HCT116 (cell line): ENCODE measurements at regions not wholly inside any gene's neighbourhood (a gene's known extent, or its start where the extent isn't known, plus 50 kb on each side); places are given as distances from the start of the nearest gene placed in this dataset.
A peak's percentile ranks its signal among the peaks of the same experiment; 100 is the strongest.

ENCODE experiments used
- ATAC-seq: fragments of 200-7000 bp; cut with Tn5 transposase; 2 replicates; pipeline ENCODE4 v1.9.1; 2020; ENCODE audit warnings: mild to moderate bottlenecking, moderate library complexity
- BruUV-seq: library from RNA; stranded (reverse); fragments of 400-500 nt; replicated peaks from 2 replicates; lab custom pipeline; 2021; lab: Mats Ljungman, UMichigan
- CTCF ChIA-PET: fragments of 300-600 bp; sonication (Branson Sonifier 250); formaldehyde crosslinking; loops from one replicate; lab custom pipeline; 2021; ENCODE audit warnings: antibody characterized with exemption; lab: Charles Lee
- POLR2A ChIA-PET: fragments of 300-600, 350-600 bp; sonication (Branson Sonifier 250); formaldehyde crosslinking; loops from one replicate; lab custom pipeline; 2021; ENCODE audit warnings: antibody characterized with exemption; lab: Charles Lee
- RAD21 ChIA-PET, 2 experiments: fragments of 300-600 bp; sonication (Branson Sonifier 250); formaldehyde crosslinking; loops; one replicate each; lab custom pipeline; 2023; ENCODE audit warnings: low total read pairs in 2 of 2; ENCODE audit not compliant: uncharacterized antibody in 2 of 2, unreplicated experiment in 2 of 2, low non-redundant PET in 1 of 2; lab: Charles Lee
- DNase-seq: peaks from one replicate; pipeline ENCODE4 v3.0.0-alpha.2; 2010; ENCODE audit warnings: low read depth, low spot score
- H2AFZ ChIP-seq: fragments of 200-600 bp; shearing (Covaris generic), sonication (generic); 2 replicates; pipeline ENCODE4 v1.6.1; 2017; ENCODE audit warnings: low read depth, mixed run types, mixed read lengths, antibody characterized with exemption, low read length; ENCODE audit not compliant: poor library complexity, severe bottlenecking
- H3K27ac ChIP-seq: 2 replicates; pipeline ENCODE4 v1.5.1; 2012; ENCODE audit warnings: low read depth, low read length
- H3K27me3 ChIP-seq: fragments of 200-600 bp; sonication (generic); 2 replicates; pipeline ENCODE4 v1.6.1; 2016; ENCODE audit warnings: mixed run types, low read length, mixed read lengths; ENCODE audit not compliant: insufficient read depth
- H3K36me3 ChIP-seq, 2 experiments: fragments of 200-500 bp in 1 of 2; fragments of 200-600 bp in 1 of 2; sonication (Bioruptor generic) in 1 of 2; sonication (generic) in 1 of 2; 2 replicates each; pipeline versions ENCODE4 v1.5.1 to v1.6.1; 2014 to 2016; ENCODE audit warnings: low read length in 2 of 2, inconsistent platforms in 1 of 2, mixed read lengths in 1 of 2, mixed run types in 1 of 2; ENCODE audit not compliant: insufficient read depth in 2 of 2, control insufficient read depth in 1 of 2
- H3K4me1 ChIP-seq, 2 experiments: fragments of 200-600 bp in 1 of 2; sonication (generic) in 1 of 2; 2 replicates each; pipeline versions ENCODE4 v1.5.1 to v1.6.1; 2012 to 2017; ENCODE audit warnings: low read length in 2 of 2, inconsistent platforms in 1 of 2, mild to moderate bottlenecking in 1 of 2, mixed read lengths in 1 of 2, mixed run types in 1 of 2, moderate library complexity in 1 of 2; ENCODE audit not compliant: insufficient read depth in 2 of 2, control insufficient read depth in 1 of 2
- H3K4me2 ChIP-seq: fragments of 200-600 bp; sonication (generic); 2 replicates; pipeline ENCODE4 v1.6.1; 2017; ENCODE audit warnings: mixed run types, low read length, mixed read lengths
- H3K4me3 ChIP-seq, 2 experiments: fragments of 200-600 bp in 1 of 2; sonication (generic) in 1 of 2; replicated peaks in 1 of 2; 2 replicates each; pipeline ENCODE4 v1.5.1; 2011 to 2016; ENCODE audit warnings: low read length in 2 of 2, control low read depth in 1 of 2, low read depth in 1 of 2, mild to moderate bottlenecking in 1 of 2, mixed read lengths in 1 of 2, mixed run types in 1 of 2
- H3K79me2 ChIP-seq: fragments of 200-600 bp; sonication (generic); 2 replicates; pipeline ENCODE4 v1.6.1; 2017; ENCODE audit warnings: mild to moderate bottlenecking, mixed run types, low read length, moderate library complexity, mixed read lengths; ENCODE audit not compliant: insufficient read depth
- H3K9ac ChIP-seq: fragments of 200-600 bp; sonication (generic); 2 replicates; pipeline ENCODE4 v1.6.1; 2016; ENCODE audit warnings: low read length, mixed read lengths
- H3K9me2 ChIP-seq: fragments of 200-600 bp; sonication (generic), shearing (Covaris generic); 2 replicates; pipeline ENCODE4 v1.6.1; 2017; ENCODE audit warnings: mixed run types, mild to moderate bottlenecking, moderate library complexity; ENCODE audit not compliant: insufficient read depth
- H3K9me3 ChIP-seq, 2 experiments: fragments of 200-500 bp in 1 of 2; fragments of 200-600 bp in 1 of 2; sonication (Bioruptor generic) in 1 of 2; sonication (generic) in 1 of 2; 2 replicates each; pipeline ENCODE4 v1.6.1; 2014 to 2017; ENCODE audit warnings: low read length in 2 of 2, mixed read lengths in 2 of 2, inconsistent platforms in 1 of 2, low read depth in 1 of 2, mild to moderate bottlenecking in 1 of 2, mixed run types in 1 of 2, moderate library complexity in 1 of 2; ENCODE audit not compliant: control insufficient read depth in 1 of 2, insufficient read depth in 1 of 2
- H4K20me1 ChIP-seq: fragments of 200-600 bp; sonication (generic), shearing (Covaris generic); 2 replicates; pipeline ENCODE4 v1.6.1; 2017; ENCODE audit warnings: mixed run types, mild to moderate bottlenecking, moderate library complexity; ENCODE audit not compliant: insufficient read depth
- CBX3 ChIP-seq: IDR thresholded peaks from 2 replicates; pipeline ENCODE4 v1.6.1; 2012; ENCODE audit warnings: low read depth
- CEBPB ChIP-seq: IDR thresholded peaks from 2 replicates; pipeline ENCODE4 v1.6.1; 2012; ENCODE audit warnings: low read depth
- EZH2 ChIP-seq: fragments of 200-600 bp; sonication (generic); IDR thresholded peaks from 2 replicates; pipeline ENCODE4 v1.6.1; 2017; ENCODE audit warnings: antibody characterized with exemption, mixed run types
- EZH2phosphoT487 ChIP-seq: fragments of 200-600 bp; IDR thresholded peaks from 2 replicates; pipeline ENCODE4 v1.6.1; 2018; ENCODE audit warnings: antibody characterized with exemption, borderline replicate concordance
- POLR2A ChIP-seq: IDR thresholded peaks from 2 replicates; pipeline ENCODE4 v1.7.0; 2011; ENCODE audit warnings: borderline replicate concordance; ENCODE audit not compliant: insufficient read depth, insufficient read length; ENCODE audit errors: extremely low read depth
- YY1 ChIP-seq: IDR thresholded peaks from 2 replicates; pipeline ENCODE4 v1.6.1; 2011; ENCODE audit warnings: low read length, low read depth, moderate library complexity, mild to moderate bottlenecking; ENCODE audit not compliant: insufficient replicate concordance; ENCODE audit errors: extremely low read depth
- intact Hi-C: fragments of 100-400 bp; cut with micrococcal nuclease; formaldehyde crosslinking; loops from 2 replicates; pipeline ENCODE4 v1.10.0; 2022
- TF ChIP-seq, protein P1 (sequence below): IDR thresholded peaks from 2 replicates; pipeline ENCODE4 v1.6.1; 2012; ENCODE audit warnings: low read depth
- TF ChIP-seq, protein P2 (sequence below): IDR thresholded peaks from 2 replicates; pipeline ENCODE4 v1.6.1; 2012

GRCh38 chr2:190783513-190784263 is 96.9 kb upstream of the GLS start:
- no peaks in the 10 kb centered on the region; a peak in 1 of 4 replicates for H3K9me3 ChIP-seq
- no peak overlapping the region for H3K4me2 ChIP-seq
- no TSS peak for BruUV-seq
- no peaks in the 10 kb centered on the region for H4K20me1 ChIP-seq
- ATAC-seq (no peak), DNase-seq (no peak)
- no peak overlapping the region for H3K9ac ChIP-seq
- H3K4me3 ChIP-seq = no peak overlapping the region
- no peaks in the 10 kb centered on the region for H3K9me2 ChIP-seq
- intact Hi-C loops = loop anchor here (10.0 kb wide), 2 partner anchors 101 to 741 kb away; partner anchors contain the start of gene GLS
- H3K79me2 ChIP-seq = no peaks in the 10 kb centered on the region
- no peak overlapping the region for H2AFZ ChIP-seq
- no peaks in the 10 kb centered on the region for H3K4me1 ChIP-seq
- no peak overlapping the region for H3K27ac ChIP-seq
- ChIA-PET CTCF (interaction anchor here (1.3 to 1.5 kb wide), 2 partner anchors 269 to 372 kb away, joined by 3 to 5 read pairs; no protein-coding TSS in a partner anchor), RAD21 (no interaction called here), POLR2A (no interaction called here)
- H3K36me3 ChIP-seq = no peaks in the 10 kb centered on the region
- TF ChIP-seq POLR2A = no peak
- TF ChIP-seq YY1 = no peak
- no peak for TF ChIP-seq EZH2
- TF ChIP-seq, protein P1, sequence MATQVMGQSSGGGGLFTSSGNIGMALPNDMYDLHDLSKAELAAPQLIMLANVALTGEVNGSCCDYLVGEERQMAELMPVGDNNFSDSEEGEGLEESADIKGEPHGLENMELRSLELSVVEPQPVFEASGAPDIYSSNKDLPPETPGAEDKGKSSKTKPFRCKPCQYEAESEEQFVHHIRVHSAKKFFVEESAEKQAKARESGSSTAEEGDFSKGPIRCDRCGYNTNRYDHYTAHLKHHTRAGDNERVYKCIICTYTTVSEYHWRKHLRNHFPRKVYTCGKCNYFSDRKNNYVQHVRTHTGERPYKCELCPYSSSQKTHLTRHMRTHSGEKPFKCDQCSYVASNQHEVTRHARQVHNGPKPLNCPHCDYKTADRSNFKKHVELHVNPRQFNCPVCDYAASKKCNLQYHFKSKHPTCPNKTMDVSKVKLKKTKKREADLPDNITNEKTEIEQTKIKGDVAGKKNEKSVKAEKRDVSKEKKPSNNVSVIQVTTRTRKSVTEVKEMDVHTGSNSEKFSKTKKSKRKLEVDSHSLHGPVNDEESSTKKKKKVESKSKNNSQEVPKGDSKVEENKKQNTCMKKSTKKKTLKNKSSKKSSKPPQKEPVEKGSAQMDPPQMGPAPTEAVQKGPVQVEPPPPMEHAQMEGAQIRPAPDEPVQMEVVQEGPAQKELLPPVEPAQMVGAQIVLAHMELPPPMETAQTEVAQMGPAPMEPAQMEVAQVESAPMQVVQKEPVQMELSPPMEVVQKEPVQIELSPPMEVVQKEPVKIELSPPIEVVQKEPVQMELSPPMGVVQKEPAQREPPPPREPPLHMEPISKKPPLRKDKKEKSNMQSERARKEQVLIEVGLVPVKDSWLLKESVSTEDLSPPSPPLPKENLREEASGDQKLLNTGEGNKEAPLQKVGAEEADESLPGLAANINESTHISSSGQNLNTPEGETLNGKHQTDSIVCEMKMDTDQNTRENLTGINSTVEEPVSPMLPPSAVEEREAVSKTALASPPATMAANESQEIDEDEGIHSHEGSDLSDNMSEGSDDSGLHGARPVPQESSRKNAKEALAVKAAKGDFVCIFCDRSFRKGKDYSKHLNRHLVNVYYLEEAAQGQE = no peak
- TF ChIP-seq EZH2phosphoT487 = no peak
- TF ChIP-seq CEBPB = no peak
- 0 out of 2 replicates have a peak, but pooled peaks have one; percentile 13 for TF ChIP-seq CBX3
- TF ChIP-seq, protein P2, sequence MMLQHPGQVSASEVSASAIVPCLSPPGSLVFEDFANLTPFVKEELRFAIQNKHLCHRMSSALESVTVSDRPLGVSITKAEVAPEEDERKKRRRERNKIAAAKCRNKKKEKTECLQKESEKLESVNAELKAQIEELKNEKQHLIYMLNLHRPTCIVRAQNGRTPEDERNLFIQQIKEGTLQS = no peak
- H3K27me3 ChIP-seq = no peaks in the 10 kb centered on the region
